OCI-LY1 (cell line): ENCODE measurements at regions not wholly inside any gene's neighbourhood (a gene's known extent, or its start where the extent isn't known, plus 50 kb on each side); places are given as distances from the start of the nearest gene placed in this dataset.

ENCODE experiments used
- CTCF ChIP-seq: fragments of 200-600 bp; sonication (generic), shearing (Covaris generic); IDR thresholded peaks from 2 replicates; pipeline ENCODE4 v1.5.1; 2017; ENCODE audit warnings: mild to moderate bottlenecking, antibody characterized with exemption, low read length, moderate library complexity, mixed read lengths
- EZH2 ChIP-seq: fragments of 200-600 bp; sonication (generic), shearing (Covaris generic); IDR thresholded peaks from 2 replicates; pipeline ENCODE4 v1.8.0; 2017; ENCODE audit warnings: borderline replicate concordance, mixed run types, mild to moderate bottlenecking, antibody characterized with exemption, low read length, moderate library complexity, mixed read lengths

- no peak for TF ChIP-seq CTCF
- no peak for TF ChIP-seq EZH2
These were observed 59.7 kb upstream of the EED start for GRCh38 chr11:86184728-86185380.
